ENCODE measurements at regions not wholly inside any gene's neighbourhood (a gene's known extent, or its start where the extent isn't known, plus 50 kb on each side); places are given as distances from the start of the nearest gene placed in this dataset.

- CTCF ChIA-PET = interaction anchor here (0.5 to 2.0 kb wide), 4 partner anchors 19 to 203 kb away, joined by 3 to 5 read pairs (median 4); no protein-coding TSS in a partner anchor
- Histone ChIP-seq H4K20me1 (replicated peaks; ENCODE audit: control insufficient read depth, extremely low read depth, insufficient read depth, low read length) (no peaks in the 10 kb centered on the region), H3K9me1 (replicated peaks; ENCODE audit: control insufficient read depth, extremely low read depth, insufficient read depth, low read length) (no peaks in the 10 kb centered on the region), H3K4me2 (ENCODE audit: insufficient read depth, low read length) (no peak overlapping the region), H3K79me2 (ENCODE audit: control insufficient read depth, insufficient read depth, low read length) (no peaks in the 10 kb centered on the region), H3K4me1 (ENCODE audit: control insufficient read depth, extremely low read depth, insufficient read depth, low read length) (no peaks in the 10 kb centered on the region), H3K36me3 (ENCODE audit: control insufficient read depth in 2 of 2, extremely low read depth in 1 of 2, insufficient read depth in 2 of 2, low read length in 2 of 2) (no peaks in the 10 kb centered on the region), H3K27me3 (ENCODE audit: control insufficient read depth in 2 of 2, insufficient read depth in 2 of 2, low read length in 2 of 2) (no peaks in the 10 kb centered on the region), H3K4me3 (replicated peaks in 1 of 3; ENCODE audit: insufficient read depth in 1 of 3, low read depth in 1 of 3, low read length in 3 of 3) (no peak overlapping the region), H3K9ac (replicated peaks; ENCODE audit: extremely low read depth, insufficient read depth, low read length) (no peak overlapping the region), H3K27ac (ENCODE audit: insufficient read depth, low read depth, low read length) (no peak overlapping the region), H3K9me3 (replicated peaks; ENCODE audit: control insufficient read depth, insufficient read depth, low read length) (no peaks in the 10 kb centered on the region), H2AFZ (ENCODE audit: low read depth, low read length) (no peak overlapping the region)
- POLR2A ChIA-PET = no interaction called here
- TF ChIP-seq CTCF (IDR thresholded peaks at IDR 0.05; ENCODE audit: extremely low read depth in 1 of 2, insufficient read depth in 1 of 2, low read depth in 1 of 2, low read length in 2 of 2) (no peak), MAX (IDR thresholded peaks at IDR 0.05; ENCODE audit: insufficient read depth, insufficient read length) (no peak), MYC (IDR thresholded peaks at IDR 0.05; ENCODE audit: low read depth, low read length) (no peak), FOS (IDR thresholded peaks at IDR 0.05; ENCODE audit: borderline replicate concordance, insufficient read depth, low read length) (no peak), GATA2 (IDR thresholded peaks at IDR 0.05; ENCODE audit: insufficient read depth, insufficient read length, low read depth, low read length) (no peak), EZH2 (IDR thresholded peaks at IDR 0.05; ENCODE audit: borderline replicate concordance, low read depth, low read length, severe bottlenecking) (no peak), POLR2A (IDR thresholded peaks at IDR 0.05; ENCODE audit: low read depth, low read length) (no peak), POLR2AphosphoS5 (IDR thresholded peaks at IDR 0.05; ENCODE audit: insufficient read depth, low read depth, low read length) (no peak), JUN (IDR thresholded peaks at IDR 0.05; ENCODE audit: borderline replicate concordance, insufficient read depth, insufficient read length, low read depth) (no peak)
- DNase-seq (ENCODE audit: low read depth, low spot score) = no peak
- no peak for FAIRE-seq
- dilution Hi-C loops (cut with MboI; ENCODE audit: extremely low pct_ligation_motif_present, low sequenced_read_pairs) (no loop called here), intact Hi-C loops (cut with micrococcal nuclease) (loop anchor here (1.0 to 2.0 kb wide), 2 partner anchors 68 to 204 kb away; partner anchors contain the start of gene PRKCQ)
- BruUV-seq (replicated peaks) = no TSS peak
Measured at GRCh38 chr10:6648894-6649720, 69.0 kb upstream of the PRKCQ start.
